Nephron (organoid): ENCODE measurements at regions not wholly inside any gene's neighbourhood (a gene's known extent, or its start where the extent isn't known, plus 50 kb on each side); places are given as distances from the start of the nearest gene placed in this dataset.
"Not testable (repeated sequence)": the region's sequence is repeated elsewhere in the genome, so short reads cannot be mapped to it uniquely, and the experiment has no call there.

ENCODE experiments used
- H3K27ac Mint-ChIP-seq, 3 experiments: 2 replicates each; pipeline ENCODE4 v1.8.0; 2020; ENCODE audit warnings: mixed read lengths in 3 of 3, mild to moderate bottlenecking in 2 of 3, moderate library complexity in 1 of 3
- H3K27me3 Mint-ChIP-seq: 2 replicates; pipeline ENCODE4 v1.8.0; 2021; ENCODE audit warnings: low read depth, mild to moderate bottlenecking, moderate library complexity, mixed read lengths
- H3K36me3 Mint-ChIP-seq: 2 replicates; pipeline ENCODE4 v1.8.0; 2020; ENCODE audit warnings: low read depth, mixed read lengths
- H3K4me1 Mint-ChIP-seq: 2 replicates; pipeline ENCODE4 v1.8.0; 2020; ENCODE audit warnings: mixed read lengths
- H3K4me3 Mint-ChIP-seq, 3 experiments: 2 replicates each; pipeline ENCODE4 v1.8.0; 2020; ENCODE audit warnings: mild to moderate bottlenecking in 3 of 3, mixed read lengths in 3 of 3, moderate library complexity in 2 of 3
- H3K9me3 Mint-ChIP-seq: 2 replicates; pipeline ENCODE4 v1.8.0; 2020; ENCODE audit warnings: mixed read lengths
- TF ChIP-seq, protein P1 (sequence below), 3 experiments: fragments of 200-600 bp; sonication (generic); IDR thresholded peaks; one replicate each; pipeline ENCODE4 v1.5.0; 2021; ENCODE audit warnings: antibody characterized with exemption in 3 of 3; ENCODE audit not compliant: unreplicated experiment in 3 of 3

GRCh38 chr3:11915621-11916424 is 69.1 kb upstream of the TAMM41 start:
- no peak overlapping the region for H3K27ac Mint-ChIP-seq
- peaks cover 19% of the 10 kb centered on the region for H3K4me1 Mint-ChIP-seq
- TF ChIP-seq, protein P1, sequence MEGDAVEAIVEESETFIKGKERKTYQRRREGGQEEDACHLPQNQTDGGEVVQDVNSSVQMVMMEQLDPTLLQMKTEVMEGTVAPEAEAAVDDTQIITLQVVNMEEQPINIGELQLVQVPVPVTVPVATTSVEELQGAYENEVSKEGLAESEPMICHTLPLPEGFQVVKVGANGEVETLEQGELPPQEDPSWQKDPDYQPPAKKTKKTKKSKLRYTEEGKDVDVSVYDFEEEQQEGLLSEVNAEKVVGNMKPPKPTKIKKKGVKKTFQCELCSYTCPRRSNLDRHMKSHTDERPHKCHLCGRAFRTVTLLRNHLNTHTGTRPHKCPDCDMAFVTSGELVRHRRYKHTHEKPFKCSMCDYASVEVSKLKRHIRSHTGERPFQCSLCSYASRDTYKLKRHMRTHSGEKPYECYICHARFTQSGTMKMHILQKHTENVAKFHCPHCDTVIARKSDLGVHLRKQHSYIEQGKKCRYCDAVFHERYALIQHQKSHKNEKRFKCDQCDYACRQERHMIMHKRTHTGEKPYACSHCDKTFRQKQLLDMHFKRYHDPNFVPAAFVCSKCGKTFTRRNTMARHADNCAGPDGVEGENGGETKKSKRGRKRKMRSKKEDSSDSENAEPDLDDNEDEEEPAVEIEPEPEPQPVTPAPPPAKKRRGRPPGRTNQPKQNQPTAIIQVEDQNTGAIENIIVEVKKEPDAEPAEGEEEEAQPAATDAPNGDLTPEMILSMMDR (IDR thresholded peaks at IDR 0.05; ENCODE audit: unreplicated experiment in 3 of 3): no peak
- no peak overlapping the region for H3K4me3 Mint-ChIP-seq
- H3K27me3 Mint-ChIP-seq: peaks cover 12% of the 10 kb centered on the region
- peaks cover 2% of the 10 kb centered on the region for H3K9me3 Mint-ChIP-seq
- H3K36me3 Mint-ChIP-seq: no peaks in the 10 kb centered on the region

DNA sequence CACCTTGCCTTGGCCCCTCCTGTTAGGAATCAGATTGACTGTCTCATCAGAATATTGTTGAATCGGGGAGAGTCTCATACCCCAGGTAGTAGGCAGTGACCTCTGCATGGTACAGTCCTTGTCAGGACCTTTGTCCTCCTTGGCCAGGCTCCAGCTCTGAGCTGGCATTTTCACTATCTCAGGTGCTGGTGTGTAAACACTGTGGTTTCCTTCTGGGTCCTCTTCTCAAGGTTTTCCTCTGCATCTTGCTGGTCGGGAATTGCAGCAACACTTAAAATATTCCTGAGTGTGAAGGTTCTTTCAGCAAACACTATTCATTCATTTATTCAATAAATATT is 69.7 kb upstream of the TAMM41 start:
- Mint-ChIP-seq H3K27me3 (peaks cover 15% of the 10 kb centered on the region), H3K4me1 (peaks cover 23% of the 10 kb centered on the region)
- H3K36me3 Mint-ChIP-seq, H3K9me3 Mint-ChIP-seq, H3K4me3 Mint-ChIP-seq, H3K27ac Mint-ChIP-seq: not testable (repeated sequence)

DNA sequence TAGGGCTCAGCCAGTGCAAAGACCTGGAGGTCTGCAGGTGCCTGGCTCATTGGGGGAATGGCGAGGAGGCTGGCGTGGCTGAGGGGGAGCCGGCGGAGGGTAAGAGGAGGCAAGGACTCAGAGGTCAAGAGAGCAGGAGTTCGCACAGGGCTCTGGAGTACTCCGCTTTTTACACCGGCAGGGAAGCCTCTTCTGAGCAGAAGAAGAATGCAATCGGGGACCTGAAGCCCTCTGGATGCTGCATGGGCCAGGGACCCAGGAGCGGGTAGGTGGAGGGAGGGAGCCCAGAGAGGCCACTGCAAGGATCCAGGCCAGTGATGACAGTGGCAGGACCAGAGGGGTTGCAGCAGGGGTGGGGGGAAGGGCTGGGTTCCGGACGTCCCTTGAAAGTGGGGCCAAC is 70.4 kb upstream of the TAMM41 start:
- Mint-ChIP-seq H3K4me1 (peaks cover 23% of the 10 kb centered on the region), H3K27me3 (peaks cover 15% of the 10 kb centered on the region), H3K4me3 (no peak overlapping the region), H3K27ac (no peak overlapping the region), H3K36me3 (no peaks in the 10 kb centered on the region), H3K9me3 (peaks cover 2% of the 10 kb centered on the region)
- TF ChIP-seq, protein P1 (IDR thresholded peaks at IDR 0.05; ENCODE audit: unreplicated experiment in 3 of 3): no peak

- Mint-ChIP-seq H3K4me1 (peaks cover 18% of the 10 kb centered on the region), H3K27ac (no peak overlapping the region), H3K36me3 (no peaks in the 10 kb centered on the region), H3K4me3 (no peak overlapping the region), H3K9me3 (peaks cover 2% of the 10 kb centered on the region), H3K27me3 (peaks cover 10% of the 10 kb centered on the region)
- TF ChIP-seq, protein P1 (IDR thresholded peaks at IDR 0.05; ENCODE audit: unreplicated experiment in 3 of 3): no peak
Observed at GRCh38 chr3:11919390-11919789, 72.7 kb upstream of the TAMM41 start.

GRCh38 chr3:11924518-11924917 is 77.8 kb upstream of the TAMM41 start:
- H3K27ac Mint-ChIP-seq: no peak overlapping the region

GRCh38 chr3:11928381-11928780 is 75.8 kb upstream of the SYN2 start:
- TF ChIP-seq, protein P1 (IDR thresholded peaks at IDR 0.05; ENCODE audit: unreplicated experiment in 3 of 3): no peak
- H3K27me3 Mint-ChIP-seq: no peaks in the 10 kb centered on the region
- H3K27ac Mint-ChIP-seq: no peak overlapping the region
- H3K36me3 Mint-ChIP-seq: no peaks in the 10 kb centered on the region
- no peaks in the 10 kb centered on the region for H3K9me3 Mint-ChIP-seq
- no peaks in the 10 kb centered on the region for H3K4me1 Mint-ChIP-seq
- H3K4me3 Mint-ChIP-seq: no peak overlapping the region

More at GRCh38 chr3:11924518-11924917, 77.8 kb upstream of the TAMM41 start:
- TF ChIP-seq, protein P1 (IDR thresholded peaks at IDR 0.05; ENCODE audit: unreplicated experiment in 3 of 3): no peak
- Mint-ChIP-seq H3K36me3 (no peaks in the 10 kb centered on the region), H3K27me3 (peaks cover 6% of the 10 kb centered on the region), H3K9me3 (no peaks in the 10 kb centered on the region), H3K4me3 (no peak overlapping the region), H3K4me1 (peaks cover 9% of the 10 kb centered on the region)
